GM12865 (cell line): ENCODE measurements at regions not wholly inside any gene's neighbourhood (a gene's known extent, or its start where the extent isn't known, plus 50 kb on each side); places are given as distances from the start of the nearest gene placed in this dataset.
A peak's percentile ranks its signal among the peaks of the same experiment; 100 is the strongest.

Experiments
- DNase-seq: peaks from one replicate; pipeline ENCODE4 v3.0.0; 2010; ENCODE audit warnings: low read depth
- H3K4me3 ChIP-seq: 2 replicates; pipeline ENCODE4 v1.5.1; 2011; ENCODE audit warnings: mild to moderate bottlenecking, low read depth, low read length, control low read depth
- TF ChIP-seq, protein P1 (sequence below): IDR thresholded peaks from 2 replicates; pipeline ENCODE4 v1.5.1; 2011; ENCODE audit warnings: low read length, control low read depth, low read depth, inconsistent platforms; ENCODE audit not compliant: insufficient read depth; ENCODE audit errors: missing control alignments

DNA sequence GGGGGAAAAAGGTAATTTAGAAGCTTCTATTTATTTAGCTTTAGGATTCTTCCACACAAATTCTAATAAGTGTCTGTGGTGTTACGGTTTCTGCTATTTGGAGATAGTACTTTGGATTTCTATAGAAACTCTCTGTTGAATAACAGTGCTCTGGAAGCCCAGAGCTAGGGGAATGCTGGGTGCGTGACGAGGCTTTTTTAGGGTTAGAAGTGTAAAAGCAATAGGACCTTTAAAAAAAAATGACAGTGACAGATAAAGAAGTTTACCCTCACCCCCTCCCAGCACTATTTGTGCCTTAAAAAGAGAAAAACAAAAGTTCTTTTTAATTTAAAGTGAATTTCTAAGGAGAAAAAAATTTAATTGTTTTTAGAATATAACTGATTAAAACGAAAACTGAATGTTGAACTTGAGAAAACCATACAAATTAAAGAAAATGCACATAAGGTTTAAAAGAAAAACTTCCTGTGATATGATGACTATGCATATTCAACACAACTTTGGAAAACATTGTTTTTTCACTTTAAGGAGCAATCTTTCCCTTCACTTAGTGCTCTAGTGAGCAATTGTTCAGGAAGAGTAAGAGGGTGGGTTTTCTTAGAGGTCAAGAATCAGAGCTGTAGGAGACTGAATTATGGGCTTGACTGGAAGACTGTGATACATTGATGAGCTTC is 89.6 kb upstream of the RIPOR2 start:
- no peak for DNase-seq
- TF ChIP-seq, protein P1, sequence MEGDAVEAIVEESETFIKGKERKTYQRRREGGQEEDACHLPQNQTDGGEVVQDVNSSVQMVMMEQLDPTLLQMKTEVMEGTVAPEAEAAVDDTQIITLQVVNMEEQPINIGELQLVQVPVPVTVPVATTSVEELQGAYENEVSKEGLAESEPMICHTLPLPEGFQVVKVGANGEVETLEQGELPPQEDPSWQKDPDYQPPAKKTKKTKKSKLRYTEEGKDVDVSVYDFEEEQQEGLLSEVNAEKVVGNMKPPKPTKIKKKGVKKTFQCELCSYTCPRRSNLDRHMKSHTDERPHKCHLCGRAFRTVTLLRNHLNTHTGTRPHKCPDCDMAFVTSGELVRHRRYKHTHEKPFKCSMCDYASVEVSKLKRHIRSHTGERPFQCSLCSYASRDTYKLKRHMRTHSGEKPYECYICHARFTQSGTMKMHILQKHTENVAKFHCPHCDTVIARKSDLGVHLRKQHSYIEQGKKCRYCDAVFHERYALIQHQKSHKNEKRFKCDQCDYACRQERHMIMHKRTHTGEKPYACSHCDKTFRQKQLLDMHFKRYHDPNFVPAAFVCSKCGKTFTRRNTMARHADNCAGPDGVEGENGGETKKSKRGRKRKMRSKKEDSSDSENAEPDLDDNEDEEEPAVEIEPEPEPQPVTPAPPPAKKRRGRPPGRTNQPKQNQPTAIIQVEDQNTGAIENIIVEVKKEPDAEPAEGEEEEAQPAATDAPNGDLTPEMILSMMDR, result no peak
- H3K4me3 ChIP-seq, result no peak overlapping the region

DNA sequence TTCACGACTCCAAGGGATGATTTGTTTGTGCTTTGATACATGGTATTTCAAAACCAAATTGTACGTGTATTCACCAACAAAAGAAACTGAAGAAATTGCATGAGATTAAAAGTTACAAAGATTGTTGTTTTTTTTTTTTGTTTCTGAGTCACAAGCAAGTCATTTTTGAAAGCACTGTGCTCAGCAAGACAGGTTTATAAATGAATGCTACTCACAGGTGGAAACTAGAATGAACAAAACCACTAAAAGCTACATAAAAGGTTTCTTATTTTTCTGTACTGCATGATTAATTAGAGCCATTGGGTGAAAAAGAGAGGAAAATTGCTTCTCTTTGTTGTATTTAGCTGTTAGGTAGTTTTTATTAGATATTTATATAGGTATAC is 90.2 kb upstream of the RIPOR2 start:
- TF ChIP-seq, protein P1, result no peak
- no peak for DNase-seq
- no peak overlapping the region for H3K4me3 ChIP-seq

- TF ChIP-seq, protein P1, result no peak
- DNase-seq, result no peak
- H3K4me3 ChIP-seq, result no peak overlapping the region
Measured at GRCh38 chr6:25026723-25027122, 91.0 kb upstream of the RIPOR2 start.

DNA sequence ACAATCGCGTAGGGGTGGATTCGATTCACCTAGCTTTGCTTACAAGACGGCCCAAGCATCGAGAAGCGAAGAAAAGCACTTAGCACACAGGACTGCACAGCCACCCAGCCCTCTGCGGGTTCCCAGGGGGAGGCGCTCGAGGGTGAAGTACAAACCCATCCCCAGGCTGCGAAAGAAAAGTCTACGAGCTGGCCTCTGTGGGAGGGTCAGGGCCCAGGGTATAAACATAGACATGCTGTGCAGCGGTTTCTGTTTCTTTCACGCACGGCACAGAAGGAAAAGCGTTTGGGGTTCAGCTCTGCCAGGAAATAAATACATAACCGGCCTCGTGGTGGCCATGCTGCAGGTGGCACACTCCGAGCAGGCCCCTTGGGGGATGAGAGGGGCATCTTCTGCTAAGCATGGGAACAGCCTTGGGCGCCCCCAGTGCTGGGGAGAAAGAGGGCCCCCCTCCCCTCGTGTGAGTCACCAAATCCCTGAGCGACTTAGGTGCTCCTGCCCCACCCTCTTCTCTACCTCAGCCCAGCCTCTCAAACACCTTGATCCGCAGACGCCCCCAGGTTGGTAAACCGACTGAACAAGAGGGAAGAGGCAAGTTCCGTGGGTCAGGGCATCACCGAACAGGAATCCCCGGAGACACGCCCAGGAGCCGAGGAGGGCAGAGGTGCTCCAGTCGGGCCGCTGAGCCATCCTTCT is 91.6 kb upstream of the RIPOR2 start:
- TF ChIP-seq, protein P1, result peak; percentile 62
- peak overlapping the region; percentile 50 for H3K4me3 ChIP-seq
- DNase-seq, result peak; percentile 86

DNA sequence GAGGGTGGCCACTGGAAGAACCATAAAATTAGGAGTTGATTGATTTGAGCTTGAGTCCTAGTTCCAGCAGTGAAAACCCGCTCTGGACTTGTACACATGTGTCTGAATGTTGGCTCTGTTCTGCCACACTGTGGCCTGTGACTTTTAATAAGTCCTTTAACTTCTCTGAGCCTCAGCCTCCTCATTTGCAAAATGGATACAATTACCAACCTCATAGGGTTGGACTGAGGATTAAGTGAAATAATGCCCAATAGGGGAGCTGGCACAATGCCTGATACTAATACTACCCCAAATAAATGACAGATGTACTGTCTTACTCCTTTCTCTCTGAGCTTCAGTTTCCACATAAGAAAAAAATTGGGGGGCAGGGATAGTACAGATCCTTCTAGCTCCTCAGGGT is 92.6 kb upstream of the RIPOR2 start:
- TF ChIP-seq, protein P1, result no peak
- no peak overlapping the region for H3K4me3 ChIP-seq
- no peak for DNase-seq

DNA sequence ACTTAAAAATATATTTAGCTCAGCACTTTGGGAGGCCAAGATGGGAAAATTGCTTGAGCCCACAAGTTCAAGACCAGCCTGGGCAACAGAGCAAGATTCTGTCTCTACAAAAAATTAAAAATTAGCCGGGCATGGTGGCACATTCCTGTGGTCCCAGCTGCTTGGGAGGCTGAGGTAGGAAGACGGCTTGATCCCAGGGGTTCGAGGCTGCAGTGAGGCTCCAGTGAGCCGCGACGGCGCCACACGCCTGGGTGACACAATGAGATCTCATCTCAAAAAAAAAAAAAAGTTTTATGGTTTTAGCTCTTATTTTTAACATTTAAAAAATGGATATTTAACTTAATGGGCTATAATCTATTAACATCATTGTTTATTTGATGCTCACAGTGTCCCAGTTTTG is 97.2 kb upstream of the RIPOR2 start:
- no peak overlapping the region for H3K4me3 ChIP-seq
- DNase-seq, result no peak
- TF ChIP-seq, protein P1, result no peak

- H3K4me3 ChIP-seq, result peak overlapping the region; percentile 56
- DNase-seq, result no peak
- TF ChIP-seq, protein P1, result no peak
Measured at GRCh38 chr6:25034431-25034921, 98.7 kb upstream of the RIPOR2 start.
